KG1 (cell line): ENCODE measurements at regions not wholly inside any gene's neighbourhood (a gene's known extent, or its start where the extent isn't known, plus 50 kb on each side); places are given as distances from the start of the nearest gene placed in this dataset.
"Not testable (repeated sequence)": the region's sequence is repeated elsewhere in the genome, so short reads cannot be mapped to it uniquely, and the experiment has no call there.

Experiments used
- DNase-seq: peaks from one replicate; lab custom pipeline; 2025; lab: John Stamatoyannopoulos, UW

- no peak for DNase-seq
Observed at GRCh38 chr20:54736421-54736820, 261.0 kb downstream of the DOK5 start.

- no peak for DNase-seq
Observed at GRCh38 chr20:54733687-54734086, 258.3 kb downstream of the DOK5 start.

- no peak for DNase-seq
Observed at GRCh38 chr20:54727490-54727889, 252.1 kb downstream of the DOK5 start.

- DNase-seq: no peak
Observed at GRCh38 chr20:54726687-54727300, 251.4 kb downstream of the DOK5 start.

- not testable (repeated sequence) for DNase-seq
Observed at GRCh38 chr20:54725266-54725665, 249.9 kb downstream of the DOK5 start.

- DNase-seq: no peak
Observed at GRCh38 chr20:54723723-54724122, 248.3 kb downstream of the DOK5 start.

GRCh38 chr20:54717983-54718382 is 242.6 kb downstream of the DOK5 start:
- DNase-seq: no peak

GRCh38 chr20:54716790-54717189 is 241.4 kb downstream of the DOK5 start:
- no peak for DNase-seq

- DNase-seq: no peak
Observed at GRCh38 chr20:54716174-54716747, 240.9 kb downstream of the DOK5 start.

GRCh38 chr20:54714817-54715216 is 239.4 kb downstream of the DOK5 start:
- DNase-seq: no peak

GRCh38 chr20:54713727-54714126 is 238.3 kb downstream of the DOK5 start:
- DNase-seq: no peak

GRCh38 chr20:54711071-54711470 is 235.7 kb downstream of the DOK5 start:
- no peak for DNase-seq

GRCh38 chr20:54710341-54710740 is 234.9 kb downstream of the DOK5 start:
- no peak for DNase-seq

GRCh38 chr20:54708229-54708628 is 232.8 kb downstream of the DOK5 start:
- no peak for DNase-seq

GRCh38 chr20:54707801-54708200 is 232.4 kb downstream of the DOK5 start:
- DNase-seq: no peak

GRCh38 chr20:54706581-54706980 is 231.2 kb downstream of the DOK5 start:
- no peak for DNase-seq

GRCh38 chr20:54704032-54704635 is 228.7 kb downstream of the DOK5 start:
- DNase-seq: no peak
